ENCODE measurements at regions not wholly inside any gene's neighbourhood (a gene's known extent, or its start where the extent isn't known, plus 50 kb on each side); places are given as distances from the start of the nearest gene placed in this dataset.
A peak's percentile ranks its signal among the peaks of the same experiment; 100 is the strongest.

- intact Hi-C loops (cut with DNase I): no loop called here
Measured at GRCh38 chr4:111934314-111934713, 210.9 kb upstream of the FAM241A start.

GRCh38 chr4:111937368-111937767, 207.9 kb upstream of the FAM241A start:
- Histone ChIP-seq H3K4me1 (ENCODE audit: control insufficient read depth in 2 of 3, insufficient read depth in 2 of 3, low read depth in 1 of 3, low read length in 3 of 3) (no peaks in the 10 kb centered on the region), H3K27ac (ENCODE audit: low read depth in 2 of 2, low read length in 2 of 2) (no peak overlapping the region), H3K9ac (ENCODE audit: low read length in 3 of 3) (no peak overlapping the region), H3K36me3 (ENCODE audit: control insufficient read depth in 2 of 3, insufficient read depth in 3 of 3, low read length in 3 of 3) (no peaks in the 10 kb centered on the region), H3K4me3 (ENCODE audit: low read length in 3 of 3) (no peak overlapping the region), H3K9me3 (ENCODE audit: control insufficient read depth in 2 of 3, insufficient read depth in 1 of 3, low read length in 3 of 3) (no peaks in the 10 kb centered on the region), H3K27me3 (ENCODE audit: control insufficient read depth, insufficient read depth, low read length) (no peaks in the 10 kb centered on the region)
- no peak for TF ChIP-seq CTCF (IDR thresholded peaks at IDR 0.05; ENCODE audit: borderline replicate concordance, extremely low read depth, insufficient read depth)
- DNase-seq (peak in 2 of 5 donors; percentile 42 to 44), FAIRE-seq (no peak)
- intact Hi-C loops (cut with DNase I): no loop called here

More at GRCh38 chr4:111934314-111934713, 210.9 kb upstream of the FAM241A start:
- Histone ChIP-seq H3K27me3 (ENCODE audit: control insufficient read depth, insufficient read depth, low read length) (no peaks in the 10 kb centered on the region), H3K36me3 (ENCODE audit: control insufficient read depth in 2 of 3, insufficient read depth in 3 of 3, low read length in 3 of 3) (no peaks in the 10 kb centered on the region), H3K9ac (ENCODE audit: low read length in 3 of 3) (no peak overlapping the region), H3K4me1 (ENCODE audit: control insufficient read depth in 2 of 3, insufficient read depth in 2 of 3, low read depth in 1 of 3, low read length in 3 of 3) (no peaks in the 10 kb centered on the region), H3K9me3 (ENCODE audit: control insufficient read depth in 2 of 3, insufficient read depth in 1 of 3, low read length in 3 of 3) (no peaks in the 10 kb centered on the region), H3K4me3 (ENCODE audit: low read length in 3 of 3) (no peak overlapping the region), H3K27ac (ENCODE audit: low read depth in 2 of 2, low read length in 2 of 2) (no peak overlapping the region)
- DNase-seq (no peak), FAIRE-seq (no peak)
- no peak for TF ChIP-seq CTCF (IDR thresholded peaks at IDR 0.05; ENCODE audit: borderline replicate concordance, extremely low read depth, insufficient read depth)

GRCh38 chr4:111941957-111942356, 203.3 kb upstream of the FAM241A start:
- Histone ChIP-seq H3K9ac (ENCODE audit: low read length in 3 of 3) (no peak overlapping the region), H3K36me3 (ENCODE audit: control insufficient read depth in 2 of 3, insufficient read depth in 3 of 3, low read length in 3 of 3) (no peaks in the 10 kb centered on the region), H3K27ac (ENCODE audit: low read depth in 2 of 2, low read length in 2 of 2) (no peak overlapping the region), H3K9me3 (ENCODE audit: control insufficient read depth in 2 of 3, insufficient read depth in 1 of 3, low read length in 3 of 3) (no peaks in the 10 kb centered on the region), H3K4me1 (ENCODE audit: control insufficient read depth in 2 of 3, insufficient read depth in 2 of 3, low read depth in 1 of 3, low read length in 3 of 3) (no peaks in the 10 kb centered on the region), H3K27me3 (ENCODE audit: control insufficient read depth, insufficient read depth, low read length) (no peaks in the 10 kb centered on the region), H3K4me3 (ENCODE audit: low read length in 3 of 3) (no peak overlapping the region)
- TF ChIP-seq CTCF (IDR thresholded peaks at IDR 0.05; ENCODE audit: borderline replicate concordance, extremely low read depth, insufficient read depth): no peak
- intact Hi-C loops (cut with DNase I): no loop called here
- FAIRE-seq (no peak), DNase-seq (no peak)

- FAIRE-seq (no peak), DNase-seq (peak; percentile 29 to 50 (median 44))
- H3K27me3 ChIP-seq (ENCODE audit: control insufficient read depth, insufficient read depth, low read length): no peaks in the 10 kb centered on the region
- H3K4me1 ChIP-seq (ENCODE audit: control insufficient read depth in 2 of 3, insufficient read depth in 2 of 3, low read depth in 1 of 3, low read length in 3 of 3): no peaks in the 10 kb centered on the region
- H3K9me3 ChIP-seq (ENCODE audit: control insufficient read depth in 2 of 3, insufficient read depth in 1 of 3, low read length in 3 of 3): no peaks in the 10 kb centered on the region
- intact Hi-C loops (cut with DNase I): no loop called here
- TF ChIP-seq CTCF (IDR thresholded peaks at IDR 0.05; ENCODE audit: borderline replicate concordance, extremely low read depth, insufficient read depth): peak; percentile 6
- H3K36me3 ChIP-seq (ENCODE audit: control insufficient read depth in 2 of 3, insufficient read depth in 3 of 3, low read length in 3 of 3): no peaks in the 10 kb centered on the region
- H3K27ac ChIP-seq (ENCODE audit: low read depth in 2 of 2, low read length in 2 of 2): no peak overlapping the region
- no peak overlapping the region for H3K9ac ChIP-seq (ENCODE audit: low read length in 3 of 3)
- no peak overlapping the region for H3K4me3 ChIP-seq (ENCODE audit: low read length in 3 of 3)
Measured at GRCh38 chr4:111943796-111944203, 201.5 kb upstream of the FAM241A start.
